ENCODE measurements at regions not wholly inside any gene's neighbourhood (a gene's known extent, or its start where the extent isn't known, plus 50 kb on each side); places are given as distances from the start of the nearest gene placed in this dataset.

DNA sequence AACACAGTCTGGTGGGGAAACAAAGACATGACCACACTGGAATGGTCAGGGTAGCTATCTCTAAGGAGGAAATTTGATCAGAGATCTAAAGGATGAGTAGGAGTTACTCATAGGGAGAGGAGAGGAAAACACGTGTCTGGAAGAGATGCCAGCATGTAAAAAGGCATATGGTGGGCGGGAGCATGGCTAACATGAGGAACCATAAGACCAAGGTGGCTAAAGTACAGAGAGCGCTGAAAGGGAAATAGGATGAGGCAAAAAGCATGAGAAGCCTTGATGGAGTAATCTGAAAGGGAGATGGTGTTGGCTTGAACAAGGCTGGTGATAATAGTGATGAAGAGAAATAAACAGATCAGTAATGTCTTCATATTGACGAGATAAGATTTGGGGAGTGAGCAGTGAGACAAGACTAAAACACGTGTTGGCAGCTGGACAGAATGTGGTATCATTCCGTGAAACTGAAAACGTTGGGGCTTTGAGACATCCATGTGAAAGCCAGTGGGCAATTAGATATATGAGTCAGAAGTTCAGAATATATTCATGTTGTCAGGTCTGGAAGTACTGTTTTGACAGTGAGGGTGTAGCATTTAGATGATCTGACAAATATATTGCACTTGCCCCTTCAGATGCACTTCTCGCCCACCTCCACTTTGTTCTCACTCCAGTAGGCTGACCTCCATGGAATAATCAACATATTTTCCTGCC lies 209.1 kb upstream of the KCNN2 start:
- TF ChIP-seq CTCF (IDR thresholded peaks at IDR 0.05 in 4 of 5, conservative IDR thresholded peaks at IDR 0.05 in 1 of 5) (no peak), POLR2A (IDR thresholded peaks at IDR 0.05) (no peak)
